ENCODE measurements at regions not wholly inside any gene's neighbourhood (a gene's known extent, or its start where the extent isn't known, plus 50 kb on each side); places are given as distances from the start of the nearest gene placed in this dataset.

- ChIA-PET CTCF (no interaction called here), POLR2A (no interaction called here)
- no peaks in the 10 kb centered on the region for H3K4me1 ChIP-seq (ENCODE audit: control insufficient read depth, insufficient read depth, low read length)
- TF ChIP-seq ZNF132 (tag by site-specific recombination; IDR thresholded peaks at IDR 0.05; ENCODE audit: borderline replicate concordance) (no peak), ZNF112 (tag by site-specific recombination; IDR thresholded peaks at IDR 0.05) (no peak), ZNF157 (tag by site-specific recombination; IDR thresholded peaks at IDR 0.05) (no peak)
- TF ChIP-seq, protein P1, sequence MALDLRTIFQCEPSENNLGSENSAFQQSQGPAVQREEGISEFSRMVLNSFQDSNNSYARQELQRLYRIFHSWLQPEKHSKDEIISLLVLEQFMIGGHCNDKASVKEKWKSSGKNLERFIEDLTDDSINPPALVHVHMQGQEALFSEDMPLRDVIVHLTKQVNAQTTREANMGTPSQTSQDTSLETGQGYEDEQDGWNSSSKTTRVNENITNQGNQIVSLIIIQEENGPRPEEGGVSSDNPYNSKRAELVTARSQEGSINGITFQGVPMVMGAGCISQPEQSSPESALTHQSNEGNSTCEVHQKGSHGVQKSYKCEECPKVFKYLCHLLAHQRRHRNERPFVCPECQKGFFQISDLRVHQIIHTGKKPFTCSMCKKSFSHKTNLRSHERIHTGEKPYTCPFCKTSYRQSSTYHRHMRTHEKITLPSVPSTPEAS (tag by site-specific recombination; IDR thresholded peaks at IDR 0.05): no peak
- H3K36me3 ChIP-seq (ENCODE audit: control insufficient read depth in 2 of 2, insufficient read depth in 1 of 2, low read length in 2 of 2): no peaks in the 10 kb centered on the region
- no peak overlapping the region for H3K4me3 ChIP-seq (ENCODE audit: low read depth, low read length)
- H3K9me3 ChIP-seq (ENCODE audit: control insufficient read depth, insufficient read depth, low read depth, low read length): no peaks in the 10 kb centered on the region
- no peak overlapping the region for H3K27ac ChIP-seq (ENCODE audit: extremely low read depth, low read depth, low read length)
Observed at GRCh38 chr2:33785201-33786106, 186.4 kb upstream of the FAM98A start.

DNA sequence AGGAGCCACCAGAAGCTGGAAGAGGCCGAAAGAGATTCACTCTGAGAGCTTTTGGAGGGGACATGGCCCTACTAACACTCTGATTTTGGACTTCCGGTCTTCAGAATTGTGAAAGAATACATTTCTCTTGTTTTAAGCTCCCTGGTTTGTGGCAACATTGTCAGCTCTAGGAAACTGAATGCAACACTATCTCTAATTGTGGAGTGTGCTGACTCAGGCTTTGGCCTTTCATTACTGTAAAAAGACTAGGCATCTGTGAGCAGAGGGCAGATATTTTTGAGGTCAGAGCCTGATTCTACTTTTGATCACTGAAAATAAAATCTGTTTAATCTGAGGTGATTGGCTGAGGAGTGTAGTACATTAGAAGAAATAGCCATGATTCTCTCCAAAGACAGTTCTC, 185.4 kb upstream of the FAM98A start:
- CTCF ChIA-PET: no interaction called here
- Histone ChIP-seq H3K4me3 (ENCODE audit: low read depth, low read length) (no peak overlapping the region), H3K27ac (ENCODE audit: extremely low read depth, low read depth, low read length) (no peak overlapping the region), H3K9me3 (ENCODE audit: control insufficient read depth, insufficient read depth, low read depth, low read length) (no peaks in the 10 kb centered on the region), H3K36me3 (ENCODE audit: control insufficient read depth in 2 of 2, insufficient read depth in 1 of 2, low read length in 2 of 2) (no peaks in the 10 kb centered on the region), H3K4me1 (ENCODE audit: control insufficient read depth, insufficient read depth, low read length) (no peaks in the 10 kb centered on the region)
- POLR2A ChIA-PET: no interaction called here
- TF ChIP-seq YY1 (tag by site-specific recombination; IDR thresholded peaks at IDR 0.05) (no peak), ZNF292 (tag by site-specific recombination; IDR thresholded peaks at IDR 0.05; ENCODE audit: borderline replicate concordance, low read depth) (no peak), IKZF3 (tag by site-specific recombination; IDR thresholded peaks at IDR 0.05) (no peak), SETDB1 (IDR thresholded peaks at IDR 0.05; ENCODE audit: insufficient read length, low read length) (no peak), ZNF23 (tag by site-specific recombination; IDR thresholded peaks at IDR 0.05; ENCODE audit: borderline replicate concordance) (no peak), ZNF626 (tag by site-specific recombination; IDR thresholded peaks at IDR 0.05) (no peak), ZBTB49 (tag by site-specific recombination; IDR thresholded peaks at IDR 0.05; ENCODE audit: low read depth) (no peak), ZNF830 (tag by site-specific recombination; IDR thresholded peaks at IDR 0.05; ENCODE audit: low read depth) (no peak), ZNF521 (tag by site-specific recombination; IDR thresholded peaks at IDR 0.05) (no peak), ZNF140 (tag by site-specific recombination; IDR thresholded peaks at IDR 0.05) (no peak), ZFHX2 (tag by site-specific recombination; conservative IDR thresholded peaks at IDR 0.05) (no peak)

DNA sequence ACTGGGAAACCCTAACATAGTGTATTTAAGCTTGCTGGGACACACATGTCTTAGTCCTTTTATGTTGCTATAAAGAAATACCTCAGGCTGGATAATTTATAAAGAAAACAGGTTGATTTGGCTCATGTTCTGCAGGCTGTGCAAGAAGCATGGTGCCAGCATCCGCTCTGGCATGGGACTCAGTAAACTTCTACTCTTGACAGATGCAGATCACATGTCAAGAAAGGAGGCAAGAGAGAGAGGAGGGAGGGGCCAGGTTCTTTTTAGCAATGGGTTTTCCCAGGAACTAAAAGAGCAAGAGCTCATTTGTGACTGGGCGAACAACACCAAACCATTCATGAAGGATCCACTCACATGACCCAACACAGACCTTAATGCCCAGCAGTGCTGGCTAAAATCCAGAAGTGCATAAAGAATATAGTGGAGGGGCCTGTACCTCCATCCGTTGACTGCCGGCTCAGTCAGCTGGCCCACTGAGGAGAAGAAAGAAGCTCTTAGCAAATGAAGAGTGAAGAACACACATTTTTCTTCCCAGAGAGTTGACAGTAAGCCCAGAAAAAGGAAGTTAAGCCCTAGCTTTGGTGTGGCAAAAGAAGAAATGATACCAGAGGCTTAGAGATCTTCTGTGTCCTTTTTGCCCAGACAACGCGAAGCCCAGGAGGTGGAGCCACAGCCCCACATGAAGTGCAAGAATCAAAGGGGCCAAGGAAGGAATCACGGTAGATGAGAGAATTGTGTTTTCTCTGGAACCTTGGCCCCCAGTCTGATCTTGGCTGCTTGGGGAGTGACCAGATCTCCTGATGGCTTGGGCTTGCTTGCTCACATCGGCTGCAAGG, 183.5 kb upstream of the FAM98A start:
- H3K36me3 ChIP-seq (ENCODE audit: control insufficient read depth in 2 of 2, insufficient read depth in 1 of 2, low read length in 2 of 2): no peaks in the 10 kb centered on the region
- H3K4me3 ChIP-seq (ENCODE audit: low read depth, low read length): no peak overlapping the region
- POLR2A ChIA-PET: no interaction called here
- no peak overlapping the region for H3K27ac ChIP-seq (ENCODE audit: extremely low read depth, low read depth, low read length)
- no peaks in the 10 kb centered on the region for H3K4me1 ChIP-seq (ENCODE audit: control insufficient read depth, insufficient read depth, low read length)
- H3K9me3 ChIP-seq (ENCODE audit: control insufficient read depth, insufficient read depth, low read depth, low read length): no peaks in the 10 kb centered on the region
- CTCF ChIA-PET: no interaction called here
- TF ChIP-seq ZNF140 (tag by site-specific recombination; IDR thresholded peaks at IDR 0.05): no peak
- no peak for TF ChIP-seq ZBTB48 (tag by site-specific recombination; IDR thresholded peaks at IDR 0.05)
- TF ChIP-seq KLF8 (tag by site-specific recombination; IDR thresholded peaks at IDR 0.05): no peak
- TF ChIP-seq ZNF146 (tag by site-specific recombination; IDR thresholded peaks at IDR 0.05): no peak
- TF ChIP-seq ZNF114 (tag by site-specific recombination; IDR thresholded peaks at IDR 0.05): no peak
- no peak for TF ChIP-seq ZFHX2 (tag by site-specific recombination; conservative IDR thresholded peaks at IDR 0.05)
- no peak for TF ChIP-seq ZNF48 (tag by site-specific recombination; IDR thresholded peaks at IDR 0.05)
- TF ChIP-seq ZNF324 (tag by site-specific recombination; IDR thresholded peaks at IDR 0.05): no peak
- TF ChIP-seq MYNN (tag by site-specific recombination; IDR thresholded peaks at IDR 0.05; ENCODE audit: borderline replicate concordance): no peak
- no peak for TF ChIP-seq INSM2 (tag by site-specific recombination; IDR thresholded peaks at IDR 0.05)

All from HEK293 (cell line).